Mucosa of rectum (tissue), 2 donors: ENCODE measurements at regions not wholly inside any gene's neighbourhood (a gene's known extent, or its start where the extent isn't known, plus 50 kb on each side); places are given as distances from the start of the nearest gene placed in this dataset.

Experiments used
- H3K27ac ChIP-seq, 2 donors: one replicate each; pipeline ENCODE4 v1.7.0; 2013; ENCODE audit warnings: inconsistent platforms in 2 of 2, low read depth in 2 of 2, low read length in 2 of 2
- H3K27me3 ChIP-seq, 2 donors: one replicate each; pipeline ENCODE4 v1.7.0; 2013; ENCODE audit warnings: low read length in 2 of 2; ENCODE audit not compliant: control insufficient read depth in 2 of 2, insufficient read depth in 2 of 2
- H3K36me3 ChIP-seq, 2 donors: one replicate each; pipeline ENCODE4 v1.7.0; 2013; ENCODE audit warnings: low read length in 2 of 2; ENCODE audit not compliant: control insufficient read depth in 2 of 2, insufficient read depth in 2 of 2
- H3K4me1 ChIP-seq, 2 donors: one replicate each; pipeline ENCODE4 v1.7.0; 2013; ENCODE audit warnings: low read length in 2 of 2, mild to moderate bottlenecking in 1 of 2; ENCODE audit not compliant: control insufficient read depth in 2 of 2, insufficient read depth in 2 of 2
- H3K4me3 ChIP-seq, 2 donors: one replicate each; pipeline ENCODE4 v1.7.0; 2013; ENCODE audit warnings: low read length in 2 of 2
- H3K9ac ChIP-seq, 2 donors: one replicate each; pipeline ENCODE4 v1.7.0; 2013; ENCODE audit warnings: low read length in 2 of 2, low read depth in 1 of 2, mild to moderate bottlenecking in 1 of 2
- H3K9me3 ChIP-seq, 2 donors: one replicate each; pipeline ENCODE4 v1.7.0; 2013; ENCODE audit warnings: low read length in 2 of 2; ENCODE audit not compliant: control insufficient read depth in 2 of 2
- donor health status: healthy.
- donor health status: Normal muscosa, but diverticular disease.

GRCh38 chr19:27906081-27906480 lies 1306.9 kb downstream of the UQCRFS1 start:
- H3K27ac ChIP-seq: no peak overlapping the region
- H3K9me3 ChIP-seq: no peaks in the 10 kb centered on the region
- no peaks in the 10 kb centered on the region for H3K4me1 ChIP-seq

DNA sequence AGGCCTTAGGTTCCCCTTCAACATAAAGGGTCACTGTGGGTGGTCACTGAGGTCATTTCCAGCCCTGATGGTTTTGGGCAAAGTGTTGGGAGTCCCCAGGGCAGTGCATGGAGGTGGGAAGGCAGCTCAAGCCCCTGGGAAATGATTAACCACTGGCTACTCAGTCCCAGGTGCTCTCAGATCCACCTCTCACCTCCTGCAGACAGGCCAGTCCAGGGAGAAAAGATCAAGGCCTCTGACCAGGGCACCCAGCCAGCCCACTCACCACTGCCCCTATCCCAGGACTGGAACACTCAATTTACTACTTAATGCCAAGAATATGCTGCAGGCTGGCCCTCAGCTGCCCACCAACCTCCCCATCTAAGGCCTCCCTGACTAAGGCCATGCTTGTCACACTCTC lies 1307.9 kb downstream of the UQCRFS1 start:
- no peaks in the 10 kb centered on the region for H3K36me3 ChIP-seq
- no peaks in the 10 kb centered on the region for H3K9me3 ChIP-seq
- no peaks in the 10 kb centered on the region for H3K27me3 ChIP-seq
- no peak overlapping the region for H3K9ac ChIP-seq
- H3K27ac ChIP-seq: no peak overlapping the region
- H3K4me1 ChIP-seq: no peaks in the 10 kb centered on the region
- H3K4me3 ChIP-seq: no peak overlapping the region

More at GRCh38 chr19:27906081-27906480, 1306.9 kb downstream of the UQCRFS1 start:
- Histone ChIP-seq H3K36me3 (no peaks in the 10 kb centered on the region), H3K4me3 (no peak overlapping the region), H3K9ac (no peak overlapping the region), H3K27me3 (no peaks in the 10 kb centered on the region)

DNA sequence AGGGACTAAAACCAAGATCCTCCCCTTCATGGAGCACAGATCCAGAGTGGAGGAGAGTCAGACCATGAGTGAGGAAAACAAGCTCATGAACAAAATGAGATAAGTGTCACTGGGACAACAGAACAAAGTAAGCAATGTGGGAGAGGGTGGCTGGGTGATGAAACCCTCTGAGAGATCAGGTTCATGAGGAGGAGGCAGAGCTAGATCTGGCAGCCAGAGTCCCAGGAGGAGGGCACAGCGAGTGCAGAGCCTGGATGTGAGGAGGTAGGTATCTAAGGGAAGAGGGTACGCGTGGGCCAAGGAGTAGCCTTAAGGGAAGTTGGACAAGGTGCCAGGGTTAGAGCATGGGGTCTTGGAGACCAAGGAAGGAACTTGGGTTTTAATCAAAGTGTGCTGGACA lies 1311.9 kb downstream of the UQCRFS1 start:
- Histone ChIP-seq H3K4me3 (no peak overlapping the region), H3K27me3 (no peaks in the 10 kb centered on the region), H3K36me3 (no peaks in the 10 kb centered on the region), H3K4me1 (no peaks in the 10 kb centered on the region), H3K27ac (no peak overlapping the region), H3K9me3 (no peaks in the 10 kb centered on the region), H3K9ac (no peak overlapping the region)

GRCh38 chr19:27896091-27896490 lies 1316.9 kb downstream of the UQCRFS1 start:
- H3K4me1 ChIP-seq: no peaks in the 10 kb centered on the region
- no peak overlapping the region for H3K27ac ChIP-seq
- no peaks in the 10 kb centered on the region for H3K36me3 ChIP-seq
- H3K27me3 ChIP-seq: no peaks in the 10 kb centered on the region
- H3K9ac ChIP-seq: no peak overlapping the region
- H3K4me3 ChIP-seq: no peak overlapping the region
- H3K9me3 ChIP-seq: no peaks in the 10 kb centered on the region

DNA sequence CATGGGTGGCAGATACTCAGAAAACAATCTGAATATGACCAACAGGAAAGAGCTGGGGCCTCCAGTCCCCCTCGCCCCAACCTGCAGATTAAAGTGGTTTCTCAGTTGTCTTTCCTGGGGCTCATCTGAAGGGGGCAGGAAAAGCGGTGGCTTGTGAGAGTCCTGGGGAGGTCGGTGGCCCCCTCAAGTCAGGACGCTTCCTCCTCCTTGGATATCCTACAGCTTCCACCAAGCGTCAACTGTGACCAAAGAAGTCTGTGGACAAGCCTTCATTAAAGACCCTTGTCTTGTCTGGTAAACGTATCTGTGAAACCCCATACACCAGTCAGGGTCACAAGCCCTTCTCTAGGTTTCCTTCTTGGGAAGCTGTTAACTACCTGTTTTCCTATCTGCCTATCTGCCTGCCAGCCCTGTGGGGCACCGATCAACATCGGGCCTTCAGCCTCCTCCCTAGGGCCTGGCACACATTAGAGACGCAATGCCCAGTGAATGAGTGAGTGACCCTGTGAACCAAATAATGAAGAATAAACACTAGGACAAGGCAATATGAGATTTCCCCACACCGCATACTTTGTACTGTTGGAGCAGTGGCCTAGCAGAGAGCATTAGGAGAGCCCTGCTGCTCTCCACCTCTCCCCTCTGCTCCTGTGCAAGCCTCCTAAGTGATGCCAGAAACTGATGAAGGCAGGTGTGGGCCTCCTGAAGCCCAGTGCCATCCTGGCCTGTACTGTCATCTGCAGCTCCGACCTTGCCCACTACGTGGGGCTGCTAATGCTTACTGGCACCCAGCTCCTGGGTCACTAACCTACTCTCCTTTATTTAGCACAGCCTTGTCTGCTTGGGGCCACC lies 1317.8 kb downstream of the UQCRFS1 start:
- Histone ChIP-seq H3K27ac (no peak overlapping the region), H3K4me3 (no peak overlapping the region), H3K9ac (no peak overlapping the region), H3K9me3 (no peaks in the 10 kb centered on the region), H3K36me3 (no peaks in the 10 kb centered on the region), H3K4me1 (no peaks in the 10 kb centered on the region), H3K27me3 (no peaks in the 10 kb centered on the region)

DNA sequence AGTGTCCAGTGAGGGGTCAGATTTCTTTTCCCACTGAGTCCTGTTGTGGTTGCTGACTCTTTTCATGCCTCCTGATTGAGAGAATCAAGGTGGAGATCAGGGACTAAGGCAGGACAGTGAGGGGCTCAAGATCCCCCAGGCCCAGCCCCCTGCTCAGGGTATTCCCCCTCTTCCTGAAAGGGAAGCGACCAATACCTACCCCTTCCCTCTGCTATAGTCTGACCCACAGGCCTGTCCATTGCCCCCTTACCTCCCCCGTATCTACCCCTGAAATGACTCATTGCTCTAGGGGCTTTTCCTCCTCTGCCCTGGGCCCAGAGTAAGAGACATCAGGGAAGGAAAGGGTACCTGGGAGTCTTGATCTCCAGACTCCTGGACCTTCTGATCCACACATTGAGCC lies 1320.5 kb downstream of the UQCRFS1 start:
- Histone ChIP-seq H3K9me3 (no peaks in the 10 kb centered on the region), H3K9ac (no peak overlapping the region), H3K4me1 (no peaks in the 10 kb centered on the region), H3K27me3 (no peaks in the 10 kb centered on the region), H3K27ac (no peak overlapping the region), H3K36me3 (no peaks in the 10 kb centered on the region), H3K4me3 (no peak overlapping the region)

- Histone ChIP-seq H3K9me3 (no peaks in the 10 kb centered on the region), H3K9ac (no peak overlapping the region), H3K36me3 (no peaks in the 10 kb centered on the region), H3K4me1 (no peaks in the 10 kb centered on the region), H3K4me3 (no peak overlapping the region), H3K27ac (no peak overlapping the region), H3K27me3 (no peaks in the 10 kb centered on the region)
Measured at GRCh38 chr19:27891411-27891810, 1321.5 kb downstream of the UQCRFS1 start.

- Histone ChIP-seq H3K4me3 (no peak overlapping the region), H3K9ac (no peak overlapping the region), H3K4me1 (no peaks in the 10 kb centered on the region), H3K27me3 (no peaks in the 10 kb centered on the region), H3K36me3 (no peaks in the 10 kb centered on the region), H3K9me3 (no peaks in the 10 kb centered on the region), H3K27ac (no peak overlapping the region)
Measured at GRCh38 chr19:27890696-27891095, 1322.3 kb downstream of the UQCRFS1 start.

- no peaks in the 10 kb centered on the region for H3K27me3 ChIP-seq
- no peak overlapping the region for H3K9ac ChIP-seq
- no peaks in the 10 kb centered on the region for H3K9me3 ChIP-seq
- H3K4me1 ChIP-seq: no peaks in the 10 kb centered on the region
- no peak overlapping the region for H3K4me3 ChIP-seq
- H3K27ac ChIP-seq: no peak overlapping the region
- no peaks in the 10 kb centered on the region for H3K36me3 ChIP-seq
Measured at GRCh38 chr19:27890206-27890605, 1322.7 kb downstream of the UQCRFS1 start.

DNA sequence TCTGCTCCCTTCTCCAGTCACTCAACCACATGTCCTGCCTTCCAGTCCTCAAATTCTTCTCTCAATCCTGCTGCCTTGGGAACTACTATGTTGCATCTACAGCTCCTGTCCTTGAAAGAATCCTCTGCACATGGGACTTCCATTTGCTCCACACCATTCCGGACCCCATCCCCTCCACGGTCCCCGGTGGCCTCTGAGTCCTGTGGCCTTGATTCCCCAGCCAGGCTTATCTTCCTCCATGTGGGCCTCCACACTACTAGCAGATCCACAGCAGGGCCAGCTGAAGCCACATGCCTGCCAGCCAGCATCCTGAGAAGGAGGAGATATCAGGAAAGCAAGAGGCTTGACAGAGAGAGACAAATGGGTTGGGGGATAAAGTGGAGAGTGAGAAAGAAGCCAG lies 1323.8 kb downstream of the UQCRFS1 start:
- no peak overlapping the region for H3K27ac ChIP-seq
- H3K9ac ChIP-seq: no peak overlapping the region
- no peaks in the 10 kb centered on the region for H3K36me3 ChIP-seq
- no peaks in the 10 kb centered on the region for H3K27me3 ChIP-seq
- H3K4me1 ChIP-seq: no peaks in the 10 kb centered on the region
- H3K4me3 ChIP-seq: no peak overlapping the region
- H3K9me3 ChIP-seq: no peaks in the 10 kb centered on the region
